Progenitor cell of endocrine pancreas (in vitro differentiated cells): ENCODE measurements at regions not wholly inside any gene's neighbourhood (a gene's known extent, or its start where the extent isn't known, plus 50 kb on each side); places are given as distances from the start of the nearest gene placed in this dataset.

Experiments
- DNase-seq: peaks from one replicate; pipeline ENCODE4 v3.0.0; 2021; ENCODE audit warnings: low spot score; ENCODE audit not compliant: unreplicated experiment
- H3K27ac Mint-ChIP-seq: 2 replicates; pipeline ENCODE4 v1.8.0; 2021; ENCODE audit warnings: mild to moderate bottlenecking, moderate library complexity, mixed read lengths
- H3K27me3 Mint-ChIP-seq: 2 replicates; pipeline ENCODE4 v1.8.0; 2021; ENCODE audit warnings: mixed read lengths
- H3K36me3 Mint-ChIP-seq: 2 replicates; pipeline ENCODE4 v1.8.0; 2022; ENCODE audit warnings: mixed read lengths; ENCODE audit not compliant: insufficient read depth
- H3K4me1 Mint-ChIP-seq: 2 replicates; pipeline ENCODE4 v1.8.0; 2021; ENCODE audit warnings: low read depth, mixed read lengths
- H3K4me3 Mint-ChIP-seq: 2 replicates; pipeline ENCODE4 v1.8.0; 2021; ENCODE audit warnings: low read depth, mild to moderate bottlenecking, moderate library complexity, mixed read lengths
- H3K9me3 Mint-ChIP-seq: 2 replicates; pipeline ENCODE4 v1.8.0; 2021; ENCODE audit warnings: low read depth, mixed read lengths
- TF ChIP-seq, protein P1 (sequence below): fragments of 200-600 bp; sonication (generic); IDR thresholded peaks from one replicate; pipeline ENCODE4 v1.5.0; 2021; ENCODE audit warnings: antibody characterized with exemption, mild to moderate bottlenecking; ENCODE audit not compliant: unreplicated experiment

DNA sequence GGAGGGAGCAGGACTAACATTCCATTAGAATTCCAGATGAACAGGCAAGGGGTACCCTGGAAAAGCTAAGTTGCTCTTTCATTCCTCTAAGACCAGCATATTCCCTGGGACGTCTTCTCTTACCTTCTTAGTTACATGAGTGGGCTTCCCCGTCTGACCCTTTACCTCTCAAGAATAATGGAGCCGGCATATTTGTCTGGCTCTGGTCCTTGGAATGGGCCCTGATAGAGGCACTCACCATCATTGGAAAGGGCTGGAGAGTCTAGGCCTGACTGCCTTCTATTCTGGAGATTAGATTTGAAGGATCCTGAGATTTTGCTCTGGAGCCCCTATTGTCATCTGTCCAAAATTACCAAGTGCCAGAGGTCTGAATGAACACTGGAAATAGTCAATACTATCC is 347.5 kb downstream of the MYCN start:
- Mint-ChIP-seq H3K4me3 (no peak overlapping the region), H3K4me1 (peaks cover 2% of the 10 kb centered on the region), H3K27ac (no peak overlapping the region), H3K27me3 (peaks cover 20% of the 10 kb centered on the region), H3K36me3 (no peaks in the 10 kb centered on the region), H3K9me3 (no peaks in the 10 kb centered on the region)
- no peak for DNase-seq
- TF ChIP-seq, protein P1, sequence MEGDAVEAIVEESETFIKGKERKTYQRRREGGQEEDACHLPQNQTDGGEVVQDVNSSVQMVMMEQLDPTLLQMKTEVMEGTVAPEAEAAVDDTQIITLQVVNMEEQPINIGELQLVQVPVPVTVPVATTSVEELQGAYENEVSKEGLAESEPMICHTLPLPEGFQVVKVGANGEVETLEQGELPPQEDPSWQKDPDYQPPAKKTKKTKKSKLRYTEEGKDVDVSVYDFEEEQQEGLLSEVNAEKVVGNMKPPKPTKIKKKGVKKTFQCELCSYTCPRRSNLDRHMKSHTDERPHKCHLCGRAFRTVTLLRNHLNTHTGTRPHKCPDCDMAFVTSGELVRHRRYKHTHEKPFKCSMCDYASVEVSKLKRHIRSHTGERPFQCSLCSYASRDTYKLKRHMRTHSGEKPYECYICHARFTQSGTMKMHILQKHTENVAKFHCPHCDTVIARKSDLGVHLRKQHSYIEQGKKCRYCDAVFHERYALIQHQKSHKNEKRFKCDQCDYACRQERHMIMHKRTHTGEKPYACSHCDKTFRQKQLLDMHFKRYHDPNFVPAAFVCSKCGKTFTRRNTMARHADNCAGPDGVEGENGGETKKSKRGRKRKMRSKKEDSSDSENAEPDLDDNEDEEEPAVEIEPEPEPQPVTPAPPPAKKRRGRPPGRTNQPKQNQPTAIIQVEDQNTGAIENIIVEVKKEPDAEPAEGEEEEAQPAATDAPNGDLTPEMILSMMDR = no peak

DNA sequence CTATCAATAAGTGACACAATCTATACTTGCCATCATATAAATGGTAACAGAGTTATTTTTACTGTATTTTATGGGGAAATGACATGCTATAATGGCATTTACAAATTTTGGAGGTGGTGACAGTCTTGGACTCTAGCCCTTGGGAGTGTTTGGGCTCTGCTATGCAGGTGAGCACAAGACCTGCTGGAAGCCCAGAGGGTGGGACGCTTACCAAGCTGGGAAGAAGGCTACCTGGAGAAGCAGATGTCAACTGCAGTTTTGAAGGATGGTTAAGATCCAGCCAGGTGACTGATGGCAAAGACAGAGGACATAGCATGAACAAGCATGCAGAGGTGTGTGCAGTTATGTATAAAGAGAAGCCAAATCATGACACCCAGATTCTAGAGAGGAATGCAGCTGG is 346.9 kb downstream of the MYCN start:
- Mint-ChIP-seq H3K27me3 (peaks cover 17% of the 10 kb centered on the region), H3K4me3 (no peak overlapping the region), H3K9me3 (no peaks in the 10 kb centered on the region), H3K27ac (no peak overlapping the region), H3K36me3 (no peaks in the 10 kb centered on the region), H3K4me1 (peaks cover 2% of the 10 kb centered on the region)
- no peak for DNase-seq
- TF ChIP-seq, protein P1 = no peak

DNA sequence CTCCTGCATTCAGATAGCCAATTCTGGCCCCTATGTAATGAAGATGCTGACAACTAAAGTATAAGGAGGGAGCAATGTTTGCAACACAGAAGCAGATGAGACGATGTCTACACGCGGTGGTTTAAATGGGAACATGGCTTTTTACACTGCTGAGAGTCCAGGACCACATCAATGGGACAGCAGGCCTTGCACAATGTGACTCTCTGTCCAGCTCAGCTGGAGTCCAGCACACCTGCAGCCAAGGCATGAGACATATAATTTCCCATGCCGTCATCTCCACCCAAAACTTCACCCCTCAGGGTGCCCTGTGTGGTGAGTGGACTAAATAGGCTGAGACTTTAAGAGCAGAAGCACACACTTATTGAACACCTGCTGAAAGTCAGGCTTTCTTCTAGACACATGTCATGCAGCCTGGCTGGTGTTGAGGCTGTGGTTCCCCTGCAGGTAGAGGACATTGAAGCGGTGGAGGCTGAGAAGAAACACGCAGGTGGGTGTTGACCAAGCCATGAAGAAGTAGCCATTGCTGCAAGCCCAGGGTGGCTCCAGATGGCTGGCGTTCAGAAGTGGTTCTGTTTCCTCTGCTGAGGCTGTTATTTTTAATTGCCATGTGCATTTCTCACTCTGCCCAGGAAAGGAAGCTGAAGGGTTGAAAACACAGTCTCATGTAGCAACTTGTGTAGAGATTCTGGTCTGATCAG is 345.6 kb downstream of the MYCN start:
- no peak for DNase-seq
- TF ChIP-seq, protein P1 = no peak
- H3K4me1 Mint-ChIP-seq = peaks cover 5% of the 10 kb centered on the region
- no peaks in the 10 kb centered on the region for H3K9me3 Mint-ChIP-seq
- H3K27ac Mint-ChIP-seq = no peak overlapping the region
- H3K36me3 Mint-ChIP-seq = no peaks in the 10 kb centered on the region
- no peak overlapping the region for H3K4me3 Mint-ChIP-seq
- peaks cover 21% of the 10 kb centered on the region for H3K27me3 Mint-ChIP-seq

DNA sequence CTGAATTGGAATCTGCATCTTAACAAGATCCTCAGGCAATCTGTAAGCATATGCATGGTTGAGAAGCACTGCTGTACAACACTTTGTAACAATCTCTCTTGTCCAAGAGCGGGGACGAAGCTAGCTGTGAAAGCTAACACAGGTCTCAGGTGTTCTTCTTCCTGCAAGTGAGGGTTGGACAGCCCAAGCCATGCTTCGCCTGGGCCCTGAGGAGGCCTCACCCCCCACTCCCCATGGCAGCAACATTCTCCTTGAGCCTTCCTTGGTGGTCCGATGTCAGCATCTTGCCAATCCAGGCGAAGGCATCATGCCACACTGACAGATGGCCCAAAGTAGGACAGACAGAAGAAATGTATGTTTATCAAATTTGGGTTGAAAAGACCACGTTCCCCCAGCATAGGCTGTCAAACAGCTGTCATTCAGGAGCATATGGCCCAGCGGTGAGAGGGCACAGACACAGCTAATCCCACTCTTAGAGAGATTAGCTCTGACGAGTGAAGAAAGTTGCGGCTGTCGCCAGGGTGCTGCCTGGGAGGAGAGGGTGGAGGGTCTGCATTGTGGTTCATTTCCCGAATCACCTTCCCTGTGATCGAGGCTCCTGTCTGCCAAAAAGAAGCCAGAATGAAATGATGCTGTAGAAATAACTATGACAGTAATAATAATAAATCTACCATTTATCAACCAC is 344.7 kb downstream of the MYCN start:
- H3K27ac Mint-ChIP-seq = no peak overlapping the region

DNA sequence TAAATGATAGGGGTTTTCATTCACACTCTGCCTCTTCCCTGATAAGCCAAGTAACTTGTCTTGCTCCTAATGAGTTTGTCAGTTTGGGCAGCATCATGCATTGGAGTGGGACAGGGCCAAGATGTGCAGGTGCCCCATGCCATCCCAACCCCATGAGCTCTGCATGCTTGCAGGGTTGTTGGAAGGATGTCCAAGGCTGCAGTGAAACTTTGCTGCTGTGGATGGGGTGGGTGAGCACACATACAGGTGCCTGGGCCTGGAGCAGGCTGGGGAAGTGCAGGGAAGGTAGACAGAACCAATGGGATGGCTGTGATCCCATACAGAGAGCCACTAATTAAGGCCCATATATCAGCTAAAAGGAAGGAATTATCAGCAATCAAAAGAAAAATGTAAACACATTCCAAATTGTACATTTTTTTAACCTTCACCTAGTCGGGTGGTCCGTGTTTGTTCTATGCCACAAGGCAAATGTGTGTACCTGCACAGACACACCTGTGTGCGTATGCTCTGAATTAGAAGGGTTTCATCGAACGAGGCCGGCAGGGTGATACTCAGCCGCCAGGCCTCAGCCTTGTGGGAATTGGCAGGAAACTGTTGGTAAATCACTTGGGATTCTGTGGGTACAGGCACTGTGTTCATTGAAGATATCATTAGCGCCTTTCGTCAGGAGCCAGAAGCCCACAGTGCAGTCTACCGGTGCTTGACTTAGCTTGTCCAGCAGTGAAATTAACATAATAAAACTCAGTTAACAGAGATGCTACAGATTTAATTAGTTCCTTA is 342.9 kb downstream of the MYCN start:
- H3K27me3 Mint-ChIP-seq = peaks cover 25% of the 10 kb centered on the region
- no peak overlapping the region for H3K4me3 Mint-ChIP-seq
- H3K36me3 Mint-ChIP-seq = no peaks in the 10 kb centered on the region
- TF ChIP-seq, protein P1 = no peak
- no peak for DNase-seq
- H3K9me3 Mint-ChIP-seq = no peaks in the 10 kb centered on the region
- H3K4me1 Mint-ChIP-seq = peaks cover 5% of the 10 kb centered on the region
- H3K27ac Mint-ChIP-seq = no peak overlapping the region

More for the DNA sequence above, 344.7 kb downstream of the MYCN start:
- TF ChIP-seq, protein P1 = no peak
- Mint-ChIP-seq H3K4me3 (no peak overlapping the region), H3K4me1 (peaks cover 5% of the 10 kb centered on the region), H3K9me3 (no peaks in the 10 kb centered on the region), H3K27me3 (peaks cover 23% of the 10 kb centered on the region), H3K36me3 (no peaks in the 10 kb centered on the region)
- no peak for DNase-seq
